ENCODE measurements at regions not wholly inside any gene's neighbourhood (a gene's known extent, or its start where the extent isn't known, plus 50 kb on each side); places are given as distances from the start of the nearest gene placed in this dataset.

- no peak for DNase-seq (ENCODE audit: low read depth, low spot score)
These were observed 334.7 kb upstream of the SLC8A1 start for GRCh38 chr2:40786636-40787035.

GRCh38 chr2:40797120-40797519 lies 345.2 kb upstream of the SLC8A1 start:
- DNase-seq (ENCODE audit: low read depth, low spot score) = no peak

- DNase-seq (ENCODE audit: low read depth, low spot score) = no peak
These were observed 352.0 kb upstream of the SLC8A1 start for GRCh38 chr2:40803900-40804299.

GRCh38 chr2:40809156-40809555 lies 357.3 kb upstream of the SLC8A1 start:
- DNase-seq (ENCODE audit: low read depth, low spot score) = no peak

- no peak for DNase-seq (ENCODE audit: low read depth, low spot score)
These were observed 362.7 kb upstream of the SLC8A1 start for GRCh38 chr2:40814616-40815015.

- no peak for DNase-seq (ENCODE audit: low read depth, low spot score)
These were observed 368.4 kb upstream of the SLC8A1 start for GRCh38 chr2:40820319-40820718.

GRCh38 chr2:40823478-40823877 lies 371.6 kb upstream of the SLC8A1 start:
- DNase-seq (ENCODE audit: low read depth, low spot score) = no peak

- DNase-seq (ENCODE audit: low read depth, low spot score) = no peak
These were observed 372.4 kb upstream of the SLC8A1 start for GRCh38 chr2:40824278-40824677.

GRCh38 chr2:40827392-40827791 lies 375.5 kb upstream of the SLC8A1 start:
- DNase-seq (ENCODE audit: low read depth, low spot score) = no peak

GRCh38 chr2:40831321-40831873 lies 379.5 kb upstream of the SLC8A1 start:
- DNase-seq (ENCODE audit: low read depth, low spot score) = no peak

- DNase-seq (ENCODE audit: low read depth, low spot score) = no peak
These were observed 390.0 kb upstream of the SLC8A1 start for GRCh38 chr2:40841856-40842255.

- peak; percentile 35 for DNase-seq (ENCODE audit: low read depth, low spot score)
These were observed 392.7 kb upstream of the SLC8A1 start for GRCh38 chr2:40844353-40845277.

- DNase-seq (ENCODE audit: low read depth, low spot score) = no peak
These were observed 399.8 kb upstream of the SLC8A1 start for GRCh38 chr2:40851661-40852060.

GRCh38 chr2:40859617-40860016 lies 407.7 kb upstream of the SLC8A1 start:
- peak; percentile 20 for DNase-seq (ENCODE audit: low read depth, low spot score)

GRCh38 chr2:40867829-40868228 lies 415.9 kb upstream of the SLC8A1 start:
- DNase-seq (ENCODE audit: low read depth, low spot score) = no peak

- no peak for DNase-seq (ENCODE audit: low read depth, low spot score)
These were observed 420.7 kb upstream of the SLC8A1 start for GRCh38 chr2:40872580-40872979.

- DNase-seq (ENCODE audit: low read depth, low spot score) = no peak
These were observed 422.5 kb upstream of the SLC8A1 start for GRCh38 chr2:40874380-40874779.

GRCh38 chr2:40877734-40878288 lies 425.9 kb upstream of the SLC8A1 start:
- DNase-seq (ENCODE audit: low read depth, low spot score) = no peak

GRCh38 chr2:40879305-40879704 lies 427.4 kb upstream of the SLC8A1 start:
- no peak for DNase-seq (ENCODE audit: low read depth, low spot score)

GRCh38 chr2:40886100-40886499 lies 434.2 kb upstream of the SLC8A1 start:
- DNase-seq (ENCODE audit: low read depth, low spot score) = no peak

GRCh38 chr2:40886655-40887054 lies 434.8 kb upstream of the SLC8A1 start:
- peak; percentile 5 for DNase-seq (ENCODE audit: low read depth, low spot score)

GRCh38 chr2:40896358-40896757 lies 444.5 kb upstream of the SLC8A1 start:
- DNase-seq (ENCODE audit: low read depth, low spot score) = no peak

GRCh38 chr2:40914666-40915065 lies 462.8 kb upstream of the SLC8A1 start:
- no peak for DNase-seq (ENCODE audit: low read depth, low spot score)

All from iPS DF 19.7 (cell line).